ENCODE measurements at regions not wholly inside any gene's neighbourhood (a gene's known extent, or its start where the extent isn't known, plus 50 kb on each side); places are given as distances from the start of the nearest gene placed in this dataset.

- TF ChIP-seq GMEB1 (CRISPR knock-in tag; IDR thresholded peaks at IDR 0.05) (no peak), HDGF (IDR thresholded peaks at IDR 0.05) (no peak), YY1 (IDR thresholded peaks at IDR 0.05; ENCODE audit: borderline replicate concordance in 1 of 3, control insufficient read depth in 1 of 3, extremely low read depth in 1 of 3, insufficient read depth in 3 of 3, insufficient read length in 1 of 3, insufficient replicate concordance in 2 of 3, low read depth in 1 of 3, low read length in 2 of 3) (no peak), CUX1 (CRISPR knock-in tag; IDR thresholded peaks at IDR 0.05) (no peak), PHB (CRISPR knock-in tag; IDR thresholded peaks at IDR 0.05) (no peak), SMARCE1 (IDR thresholded peaks at IDR 0.05) (no peak), ELF1 (tag; IDR thresholded peaks at IDR 0.05) (no peak), ZNF740 (CRISPR knock-in tag; IDR thresholded peaks at IDR 0.05) (no peak), ZNF740 (tag; IDR thresholded peaks at IDR 0.05) (no peak)
Observed at GRCh38 chr17:77631307-77631706, 327.2 kb upstream of the TNRC6C start (continued).
